ENCODE measurements at regions not wholly inside any gene's neighbourhood (a gene's known extent, or its start where the extent isn't known, plus 50 kb on each side); places are given as distances from the start of the nearest gene placed in this dataset.
"Not testable (repeated sequence)": the region's sequence is repeated elsewhere in the genome, so short reads cannot be mapped to it uniquely, and the experiment has no call there.

GRCh38 chr3:74004386-74004785 is 379.6 kb upstream of the PDZRN3 start:
- DNase-seq (ENCODE audit: extremely low spot score) = no peak
- CTCF ChIA-PET = no interaction called here

DNA sequence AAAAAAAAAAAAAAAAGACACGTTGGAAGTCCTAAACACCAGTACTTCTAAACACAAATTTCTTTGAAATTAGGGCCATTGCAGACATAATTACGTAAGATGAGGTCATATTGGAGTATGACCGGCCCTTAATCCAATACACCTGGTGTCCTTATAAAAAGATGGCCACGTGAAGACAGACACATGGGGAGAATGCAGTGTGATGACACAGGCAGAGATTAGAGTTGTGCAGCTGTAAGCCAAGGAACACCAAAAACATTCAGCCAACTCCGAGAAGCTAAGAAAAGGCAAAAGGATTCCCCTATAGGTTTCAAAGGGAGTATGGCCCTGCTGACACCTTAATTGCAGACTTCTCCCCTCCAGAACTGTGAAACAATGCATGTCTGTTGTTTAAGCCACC is 379.0 kb upstream of the PDZRN3 start:
- no peak for DNase-seq (ENCODE audit: extremely low spot score)
- TF ChIP-seq, protein P1, sequence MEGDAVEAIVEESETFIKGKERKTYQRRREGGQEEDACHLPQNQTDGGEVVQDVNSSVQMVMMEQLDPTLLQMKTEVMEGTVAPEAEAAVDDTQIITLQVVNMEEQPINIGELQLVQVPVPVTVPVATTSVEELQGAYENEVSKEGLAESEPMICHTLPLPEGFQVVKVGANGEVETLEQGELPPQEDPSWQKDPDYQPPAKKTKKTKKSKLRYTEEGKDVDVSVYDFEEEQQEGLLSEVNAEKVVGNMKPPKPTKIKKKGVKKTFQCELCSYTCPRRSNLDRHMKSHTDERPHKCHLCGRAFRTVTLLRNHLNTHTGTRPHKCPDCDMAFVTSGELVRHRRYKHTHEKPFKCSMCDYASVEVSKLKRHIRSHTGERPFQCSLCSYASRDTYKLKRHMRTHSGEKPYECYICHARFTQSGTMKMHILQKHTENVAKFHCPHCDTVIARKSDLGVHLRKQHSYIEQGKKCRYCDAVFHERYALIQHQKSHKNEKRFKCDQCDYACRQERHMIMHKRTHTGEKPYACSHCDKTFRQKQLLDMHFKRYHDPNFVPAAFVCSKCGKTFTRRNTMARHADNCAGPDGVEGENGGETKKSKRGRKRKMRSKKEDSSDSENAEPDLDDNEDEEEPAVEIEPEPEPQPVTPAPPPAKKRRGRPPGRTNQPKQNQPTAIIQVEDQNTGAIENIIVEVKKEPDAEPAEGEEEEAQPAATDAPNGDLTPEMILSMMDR (IDR thresholded peaks at IDR 0.05; ENCODE audit: control extremely low read depth, extremely low read depth, low read depth, missing control alignments) = no peak
- ChIA-PET POLR2A (no interaction called here), CTCF (no interaction called here)

More at GRCh38 chr3:74004386-74004785, 379.6 kb upstream of the PDZRN3 start:
- POLR2A ChIA-PET = no interaction called here
- TF ChIP-seq, protein P1 (IDR thresholded peaks at IDR 0.05; ENCODE audit: control extremely low read depth, extremely low read depth, low read depth, missing control alignments) = no peak

GRCh38 chr3:74001436-74001835 is 376.7 kb upstream of the PDZRN3 start:
- no peak for DNase-seq (ENCODE audit: extremely low spot score)
- ChIA-PET POLR2A (no interaction called here), CTCF (no interaction called here)

DNA sequence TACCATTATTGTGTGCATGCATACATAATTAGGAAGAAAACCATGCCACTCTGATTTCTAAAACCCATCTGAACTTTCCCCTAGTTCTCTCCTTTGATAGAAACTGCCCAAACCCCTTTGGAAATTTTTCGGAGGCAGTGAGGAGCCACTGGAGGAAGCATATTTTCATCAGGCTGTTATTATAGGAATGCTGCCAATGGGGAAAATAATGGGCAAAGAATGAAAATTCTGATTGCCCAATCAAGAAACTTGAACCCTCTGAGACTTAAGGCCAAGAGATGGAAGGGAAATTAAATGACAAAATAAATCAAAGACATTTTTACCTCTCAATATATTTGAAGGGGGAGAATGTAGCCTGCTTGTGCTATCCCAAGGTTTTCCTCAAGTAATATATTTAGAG is 376.0 kb upstream of the PDZRN3 start:
- ChIA-PET CTCF (no interaction called here), POLR2A (no interaction called here)
- no peak for DNase-seq (ENCODE audit: extremely low spot score)
- TF ChIP-seq, protein P1 (IDR thresholded peaks at IDR 0.05; ENCODE audit: control extremely low read depth, extremely low read depth, low read depth, missing control alignments) = no peak

More at GRCh38 chr3:74001436-74001835, 376.7 kb upstream of the PDZRN3 start:
- TF ChIP-seq, protein P1 (IDR thresholded peaks at IDR 0.05; ENCODE audit: control extremely low read depth, extremely low read depth, low read depth, missing control alignments) = no peak

GRCh38 chr3:73999501-73999900 is 374.8 kb upstream of the PDZRN3 start:
- no peak for DNase-seq (ENCODE audit: extremely low spot score)
- TF ChIP-seq, protein P1 (IDR thresholded peaks at IDR 0.05; ENCODE audit: control extremely low read depth, extremely low read depth, low read depth, missing control alignments) = no peak
- POLR2A ChIA-PET = no interaction called here
- CTCF ChIA-PET = interaction anchor here (1.2 kb wide), 1 partner anchor 9 kb away, joined by 8 read pairs; no protein-coding TSS in a partner anchor

- POLR2A ChIA-PET = not testable (repeated sequence)
These were observed 365.9 kb upstream of the PDZRN3 start for GRCh38 chr3:73990691-73991090.

GRCh38 chr3:73966733-73967132 is 342.0 kb upstream of the PDZRN3 start:
- POLR2A ChIA-PET = no interaction called here
- TF ChIP-seq, protein P1 (IDR thresholded peaks at IDR 0.05; ENCODE audit: control extremely low read depth, extremely low read depth, low read depth, missing control alignments) = no peak
- CTCF ChIA-PET = interaction anchor here (1.1 kb wide), 1 partner anchor 13 kb away, joined by 3 read pairs; no protein-coding TSS in a partner anchor
- no peak for DNase-seq (ENCODE audit: extremely low spot score)

More at GRCh38 chr3:73990691-73991090, 365.9 kb upstream of the PDZRN3 start:
- not testable (repeated sequence) for DNase-seq (ENCODE audit: extremely low spot score)
- CTCF ChIA-PET = interaction anchor here (1.0 kb wide), 1 partner anchor 18 kb away, joined by 3 read pairs; no protein-coding TSS in a partner anchor

Measured in GM10248 (cell line).